ENCODE measurements at regions not wholly inside any gene's neighbourhood (a gene's known extent, or its start where the extent isn't known, plus 50 kb on each side); places are given as distances from the start of the nearest gene placed in this dataset.

- H3K27me3 Mint-ChIP-seq: no peaks in the 10 kb centered on the region
- Histone ChIP-seq H3K4me1 (ENCODE audit: insufficient read depth, low read length) (no peaks in the 10 kb centered on the region), H3K9me3 (ENCODE audit: low read length) (no peaks in the 10 kb centered on the region), H3K4me3 (ENCODE audit: low read length) (no peak overlapping the region), H3K27ac (ENCODE audit: low read depth, low read length) (no peak overlapping the region), H3K27me3 (ENCODE audit: insufficient read depth, low read length, poor library complexity, severe bottlenecking) (no peaks in the 10 kb centered on the region), H3K36me3 (ENCODE audit: insufficient read depth, low read length) (no peaks in the 10 kb centered on the region)
- H3K4me3 Mint-ChIP-seq: no peak overlapping the region
- no peak for DNase-seq
- ChIA-PET POLR2A (no interaction called here), CTCF (no interaction called here)
- H3K4me1 Mint-ChIP-seq: no peaks in the 10 kb centered on the region
- H3K9me3 Mint-ChIP-seq: peaks cover 7 to 17% (median 9%) of the 10 kb centered on the region in 5 donors
- no peaks in the 10 kb centered on the region for H3K36me3 Mint-ChIP-seq
- no peak overlapping the region for H3K27ac Mint-ChIP-seq
Measured at GRCh38 chr9:13598738-13599137, 319.2 kb upstream of the MPDZ start.

- Histone ChIP-seq H3K27me3 (ENCODE audit: insufficient read depth, low read length, poor library complexity, severe bottlenecking) (no peaks in the 10 kb centered on the region), H3K9me3 (ENCODE audit: low read length) (no peaks in the 10 kb centered on the region), H3K4me1 (ENCODE audit: insufficient read depth, low read length) (no peaks in the 10 kb centered on the region), H3K27ac (ENCODE audit: low read depth, low read length) (no peak overlapping the region), H3K4me3 (ENCODE audit: low read length) (no peak overlapping the region), H3K36me3 (ENCODE audit: insufficient read depth, low read length) (no peaks in the 10 kb centered on the region)
- Mint-ChIP-seq H3K27ac (no peak overlapping the region), H3K27me3 (no peaks in the 10 kb centered on the region), H3K4me3 (no peak overlapping the region), H3K4me1 (no peaks in the 10 kb centered on the region), H3K36me3 (no peaks in the 10 kb centered on the region), H3K9me3 (peaks cover 0 to 11% (median 7%) of the 10 kb centered on the region in 5 donors)
- no peak for DNase-seq
- ChIA-PET POLR2A (no interaction called here), CTCF (no interaction called here)
Measured at GRCh38 chr9:13597427-13597826, 317.9 kb upstream of the MPDZ start.

- H3K9me3 Mint-ChIP-seq: peaks cover 0 to 9% (median 6%) of the 10 kb centered on the region in 5 donors
- no peaks in the 10 kb centered on the region for H3K36me3 Mint-ChIP-seq
- Histone ChIP-seq H3K9me3 (ENCODE audit: low read length) (no peaks in the 10 kb centered on the region), H3K27me3 (ENCODE audit: insufficient read depth, low read length, poor library complexity, severe bottlenecking) (no peaks in the 10 kb centered on the region), H3K27ac (ENCODE audit: low read depth, low read length) (no peak overlapping the region), H3K4me1 (ENCODE audit: insufficient read depth, low read length) (no peaks in the 10 kb centered on the region), H3K4me3 (ENCODE audit: low read length) (no peak overlapping the region), H3K36me3 (ENCODE audit: insufficient read depth, low read length) (no peaks in the 10 kb centered on the region)
- CTCF ChIA-PET: no interaction called here
- POLR2A ChIA-PET: no interaction called here
- no peak overlapping the region for H3K4me3 Mint-ChIP-seq
- no peaks in the 10 kb centered on the region for H3K27me3 Mint-ChIP-seq
- H3K27ac Mint-ChIP-seq: no peak overlapping the region
- no peak for DNase-seq
- H3K4me1 Mint-ChIP-seq: no peaks in the 10 kb centered on the region
Measured at GRCh38 chr9:13597004-13597403, 317.5 kb upstream of the MPDZ start.

GRCh38 chr9:13596383-13596970, 317.0 kb upstream of the MPDZ start:
- Histone ChIP-seq H3K27ac (ENCODE audit: low read depth, low read length) (no peak overlapping the region), H3K4me3 (ENCODE audit: low read length) (no peak overlapping the region), H3K4me1 (ENCODE audit: insufficient read depth, low read length) (no peaks in the 10 kb centered on the region), H3K36me3 (ENCODE audit: insufficient read depth, low read length) (no peaks in the 10 kb centered on the region), H3K9me3 (ENCODE audit: low read length) (no peaks in the 10 kb centered on the region), H3K27me3 (ENCODE audit: insufficient read depth, low read length, poor library complexity, severe bottlenecking) (no peaks in the 10 kb centered on the region)
- no peak overlapping the region for H3K4me3 Mint-ChIP-seq
- H3K36me3 Mint-ChIP-seq: no peaks in the 10 kb centered on the region
- ChIA-PET POLR2A (no interaction called here), CTCF (no interaction called here)
- DNase-seq: no peak
- H3K4me1 Mint-ChIP-seq: no peaks in the 10 kb centered on the region
- no peaks in the 10 kb centered on the region for H3K27me3 Mint-ChIP-seq
- no peak overlapping the region for H3K27ac Mint-ChIP-seq
- peaks cover 0 to 14% (median 4%) of the 10 kb centered on the region in 5 donors for H3K9me3 Mint-ChIP-seq

- Mint-ChIP-seq H3K4me3 (no peak overlapping the region), H3K9me3 (peaks cover 3 to 15% (median 10%) of the 10 kb centered on the region in 5 donors), H3K4me1 (no peaks in the 10 kb centered on the region), H3K27ac (peak overlapping the region in 1 of 8 donors; percentile 42), H3K36me3 (no peaks in the 10 kb centered on the region), H3K27me3 (no peaks in the 10 kb centered on the region)
- no peak for DNase-seq
- H3K27ac ChIP-seq (ENCODE audit: low read depth, low read length): no peak overlapping the region
- ChIA-PET CTCF (no interaction called here), POLR2A (no interaction called here)
- no peak overlapping the region for H3K4me3 ChIP-seq (ENCODE audit: low read length)
- H3K9me3 ChIP-seq (ENCODE audit: low read length): no peaks in the 10 kb centered on the region
- no peaks in the 10 kb centered on the region for H3K4me1 ChIP-seq (ENCODE audit: insufficient read depth, low read length)
- H3K36me3 ChIP-seq (ENCODE audit: insufficient read depth, low read length): no peaks in the 10 kb centered on the region
- no peaks in the 10 kb centered on the region for H3K27me3 ChIP-seq (ENCODE audit: insufficient read depth, low read length, poor library complexity, severe bottlenecking)
Measured at GRCh38 chr9:13590996-13591395, 311.5 kb upstream of the MPDZ start.

- Mint-ChIP-seq H3K9me3 (peaks cover 5 to 18% (median 17%) of the 10 kb centered on the region in 5 donors), H3K27me3 (no peaks in the 10 kb centered on the region), H3K4me3 (no peak overlapping the region), H3K36me3 (no peaks in the 10 kb centered on the region), H3K4me1 (no peaks in the 10 kb centered on the region), H3K27ac (no peak overlapping the region)
- no peak overlapping the region for H3K27ac ChIP-seq (ENCODE audit: low read depth, low read length)
- no peaks in the 10 kb centered on the region for H3K27me3 ChIP-seq (ENCODE audit: insufficient read depth, low read length, poor library complexity, severe bottlenecking)
- H3K9me3 ChIP-seq (ENCODE audit: low read length): no peaks in the 10 kb centered on the region
- H3K36me3 ChIP-seq (ENCODE audit: insufficient read depth, low read length): no peaks in the 10 kb centered on the region
- no peak for DNase-seq
- CTCF ChIA-PET: no interaction called here
- POLR2A ChIA-PET: no interaction called here
- no peaks in the 10 kb centered on the region for H3K4me1 ChIP-seq (ENCODE audit: insufficient read depth, low read length)
- no peak overlapping the region for H3K4me3 ChIP-seq (ENCODE audit: low read length)
Measured at GRCh38 chr9:13589034-13589737, 309.7 kb upstream of the MPDZ start.

- Histone ChIP-seq H3K36me3 (ENCODE audit: insufficient read depth, low read length) (no peaks in the 10 kb centered on the region), H3K27me3 (ENCODE audit: insufficient read depth, low read length, poor library complexity, severe bottlenecking) (no peaks in the 10 kb centered on the region), H3K4me3 (ENCODE audit: low read length) (no peak overlapping the region), H3K9me3 (ENCODE audit: low read length) (no peaks in the 10 kb centered on the region), H3K4me1 (ENCODE audit: insufficient read depth, low read length) (no peaks in the 10 kb centered on the region), H3K27ac (ENCODE audit: low read depth, low read length) (no peak overlapping the region)
- Mint-ChIP-seq H3K36me3 (no peaks in the 10 kb centered on the region), H3K27me3 (no peaks in the 10 kb centered on the region), H3K9me3 (peaks cover 5 to 22% (median 14%) of the 10 kb centered on the region in 5 donors), H3K4me1 (no peaks in the 10 kb centered on the region), H3K4me3 (no peak overlapping the region), H3K27ac (no peak overlapping the region)
- POLR2A ChIA-PET: no interaction called here
- DNase-seq: no peak
- CTCF ChIA-PET: no interaction called here
Measured at GRCh38 chr9:13588151-13589033, 308.9 kb upstream of the MPDZ start.

GRCh38 chr9:13587571-13587970, 308.1 kb upstream of the MPDZ start:
- H3K9me3 Mint-ChIP-seq: peaks cover 5 to 28% (median 14%) of the 10 kb centered on the region in 5 donors
- no peak for DNase-seq

More at GRCh38 chr9:13587571-13587970, 308.1 kb upstream of the MPDZ start:
- Mint-ChIP-seq H3K4me1 (no peaks in the 10 kb centered on the region), H3K27ac (no peak overlapping the region), H3K27me3 (no peaks in the 10 kb centered on the region), H3K36me3 (no peaks in the 10 kb centered on the region), H3K4me3 (no peak overlapping the region)
- H3K9me3 ChIP-seq (ENCODE audit: low read length): no peaks in the 10 kb centered on the region
- no peaks in the 10 kb centered on the region for H3K27me3 ChIP-seq (ENCODE audit: insufficient read depth, low read length, poor library complexity, severe bottlenecking)
- no peak overlapping the region for H3K27ac ChIP-seq (ENCODE audit: low read depth, low read length)
- no peaks in the 10 kb centered on the region for H3K4me1 ChIP-seq (ENCODE audit: insufficient read depth, low read length)
- ChIA-PET POLR2A (no interaction called here), CTCF (no interaction called here)
- H3K36me3 ChIP-seq (ENCODE audit: insufficient read depth, low read length): no peaks in the 10 kb centered on the region
- no peak overlapping the region for H3K4me3 ChIP-seq (ENCODE audit: low read length)

Measured in CD8-positive, alpha-beta memory T cell (primary cell).